Upper lobe of right lung (tissue), 1 donor: ENCODE measurements at regions not wholly inside any gene's neighbourhood (a gene's known extent, or its start where the extent isn't known, plus 50 kb on each side); places are given as distances from the start of the nearest gene placed in this dataset.

ENCODE experiments used
- ATAC-seq: fragments of 200-7000 bp; cut with Tn5 transposase; one replicate; pipeline ENCODE4 v1.9.1; 2020; ENCODE audit warnings: mild to moderate bottlenecking, moderate library complexity
- DNase-seq: peaks from one replicate; pipeline ENCODE4 v3.0.0-alpha.2; 2020
- H3K27ac ChIP-seq: fragments of 200-600 bp; one replicate; pipeline ENCODE4 v1.8.0; 2022
- H3K27me3 ChIP-seq: fragments of 200-600 bp; one replicate; pipeline ENCODE4 v1.8.0; 2022; ENCODE audit warnings: mild to moderate bottlenecking
- H3K36me3 ChIP-seq: fragments of 200-600 bp; one replicate; pipeline ENCODE4 v1.8.0; 2022
- H3K4me1 ChIP-seq: fragments of 200-600 bp; one replicate; pipeline ENCODE4 v1.8.0; 2022
- H3K4me3 ChIP-seq: fragments of 200-600 bp; one replicate; pipeline ENCODE4 v1.8.0; 2022; ENCODE audit warnings: mild to moderate bottlenecking
- H3K9me3 ChIP-seq: fragments of 200-600 bp; one replicate; pipeline ENCODE4 v1.8.0; 2022
- CTCF ChIP-seq: fragments of 200-600 bp; IDR thresholded peaks from one replicate; pipeline ENCODE4 v1.8.0; 2022; ENCODE audit warnings: antibody characterized with exemption
- intact Hi-C: fragments of 100-400 bp; cut with DNase I; formaldehyde crosslinking; loops from one replicate; pipeline ENCODE4 v1.11.0; 2022
- donor health status: DM: no; HTN: yes; CAD: no; lungs with severe emphysema.

GRCh38 chr18:22280453-22280750, 111.0 kb downstream of the GATA6 start:
- no peak overlapping the region for H3K4me3 ChIP-seq
- no peaks in the 10 kb centered on the region for H3K9me3 ChIP-seq
- H3K36me3 ChIP-seq = no peaks in the 10 kb centered on the region
- no peak overlapping the region for H3K27ac ChIP-seq
- DNase-seq = no peak
- H3K27me3 ChIP-seq = no peaks in the 10 kb centered on the region
- intact Hi-C loops = no loop called here
- no peak for TF ChIP-seq CTCF
- ATAC-seq = no peak
- H3K4me1 ChIP-seq = peaks cover 3% of the 10 kb centered on the region

GRCh38 chr18:22279741-22280452, 110.5 kb downstream of the GATA6 start:
- no peaks in the 10 kb centered on the region for H3K27me3 ChIP-seq
- H3K4me1 ChIP-seq = peaks cover 3% of the 10 kb centered on the region
- no peak overlapping the region for H3K27ac ChIP-seq
- no peaks in the 10 kb centered on the region for H3K9me3 ChIP-seq
- no peak overlapping the region for H3K4me3 ChIP-seq
- DNase-seq (no peak), ATAC-seq (no peak)
- intact Hi-C loops = no loop called here
- TF ChIP-seq CTCF = no peak
- H3K36me3 ChIP-seq = no peaks in the 10 kb centered on the region

GRCh38 chr18:22278798-22279197, 109.4 kb downstream of the GATA6 start:
- intact Hi-C loops = no loop called here
- Histone ChIP-seq H3K36me3 (no peaks in the 10 kb centered on the region), H3K4me1 (peaks cover 3% of the 10 kb centered on the region), H3K4me3 (no peak overlapping the region), H3K27me3 (no peaks in the 10 kb centered on the region), H3K27ac (no peak overlapping the region), H3K9me3 (no peaks in the 10 kb centered on the region)
- DNase-seq (no peak), ATAC-seq (no peak)
- no peak for TF ChIP-seq CTCF

- no peak for DNase-seq
- Histone ChIP-seq H3K4me3 (no peak overlapping the region), H3K9me3 (no peaks in the 10 kb centered on the region), H3K36me3 (no peaks in the 10 kb centered on the region), H3K4me1 (peaks cover 3% of the 10 kb centered on the region), H3K27ac (no peak overlapping the region), H3K27me3 (no peaks in the 10 kb centered on the region)
- intact Hi-C loops = no loop called here
- TF ChIP-seq CTCF = no peak
- no peak for ATAC-seq
Observed at GRCh38 chr18:22277758-22278157, 108.4 kb downstream of the GATA6 start.

DNA sequence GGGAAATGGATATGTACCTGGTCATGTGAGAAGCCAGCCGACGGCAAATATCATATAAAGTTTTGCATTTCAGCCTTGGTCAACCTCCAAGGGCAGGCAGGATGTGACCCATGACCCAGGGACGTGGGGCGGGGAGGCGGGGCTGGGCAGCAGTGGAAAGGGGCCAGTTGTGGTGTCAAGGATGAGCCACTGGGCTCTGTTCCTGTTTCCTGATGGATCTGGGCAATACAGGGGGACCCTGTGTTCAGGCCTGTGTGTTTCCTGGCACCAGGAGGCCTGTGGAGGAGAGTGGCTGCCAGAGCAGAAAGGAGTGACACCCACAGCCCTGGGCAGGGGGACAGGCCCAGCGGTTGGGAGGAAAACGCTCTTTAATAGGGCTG, 106.9 kb downstream of the GATA6 start:
- no peaks in the 10 kb centered on the region for H3K27me3 ChIP-seq
- H3K27ac ChIP-seq = peak overlapping the region; percentile 21
- DNase-seq (no peak), ATAC-seq (peak; percentile 39)
- no peaks in the 10 kb centered on the region for H3K9me3 ChIP-seq
- H3K36me3 ChIP-seq = no peaks in the 10 kb centered on the region
- intact Hi-C loops = no loop called here
- H3K4me1 ChIP-seq = peaks cover 3% of the 10 kb centered on the region
- TF ChIP-seq CTCF = no peak
- no peak overlapping the region for H3K4me3 ChIP-seq

GRCh38 chr18:22275706-22276333, 106.4 kb downstream of the GATA6 start:
- no peaks in the 10 kb centered on the region for H3K36me3 ChIP-seq
- no peaks in the 10 kb centered on the region for H3K9me3 ChIP-seq
- no peak for TF ChIP-seq CTCF
- H3K27ac ChIP-seq = peak overlapping the region; percentile 21
- intact Hi-C loops = no loop called here
- ATAC-seq (peak; percentile 35), DNase-seq (no peak)
- no peak overlapping the region for H3K4me3 ChIP-seq
- peaks cover 3% of the 10 kb centered on the region for H3K4me1 ChIP-seq
- H3K27me3 ChIP-seq = no peaks in the 10 kb centered on the region
